ENCODE measurements at regions not wholly inside any gene's neighbourhood (a gene's known extent, or its start where the extent isn't known, plus 50 kb on each side); places are given as distances from the start of the nearest gene placed in this dataset.
"Not testable (repeated sequence)": the region's sequence is repeated elsewhere in the genome, so short reads cannot be mapped to it uniquely, and the experiment has no call there.

GRCh38 chr6:14521861-14522260 is 404.3 kb downstream of the CD83 start:
- intact Hi-C loops (cut with micrococcal nuclease); H3K4me3 ChIP-seq (ENCODE audit: low read length); H3K27me3 Mint-ChIP-seq; H3K9me3 ChIP-seq (ENCODE audit: control insufficient read depth in 2 of 3, low read length in 3 of 3); DNase-seq; H3K4me3 Mint-ChIP-seq; H3K36me3 ChIP-seq (ENCODE audit: control insufficient read depth in 2 of 3, insufficient read depth in 3 of 3, low read length in 3 of 3); H3K27me3 ChIP-seq (ENCODE audit: control insufficient read depth in 2 of 2, insufficient read depth in 2 of 2, low read length in 2 of 2); H3K4me1 Mint-ChIP-seq; ATAC-seq; H3K27ac Mint-ChIP-seq; H3K27ac ChIP-seq (ENCODE audit: low read depth, low read length); H3K36me3 Mint-ChIP-seq; H3K4me1 ChIP-seq (ENCODE audit: control insufficient read depth in 2 of 2, insufficient read depth in 2 of 2, low read length in 2 of 2): not testable (repeated sequence)
- H3K9me3 Mint-ChIP-seq: peaks cover 0 to 12% (median 2%) of the 10 kb centered on the region in 11 donors
- CTCF ChIA-PET: interaction anchor here (0.6 kb wide), 1 partner anchor 340 kb away, joined by 3 read pairs; no protein-coding TSS in a partner anchor
- POLR2A ChIA-PET: interaction anchor here (0.6 kb wide), 1 partner anchor 183 kb away, joined by 3 read pairs; no protein-coding TSS in a partner anchor

- H3K27me3 ChIP-seq (ENCODE audit: control insufficient read depth in 2 of 2, insufficient read depth in 2 of 2, low read length in 2 of 2): no peaks in the 10 kb centered on the region
- ChIA-PET CTCF (no interaction called here), POLR2A (no interaction called here)
- H3K4me3 ChIP-seq (ENCODE audit: low read length): no peak overlapping the region
- H3K4me3 Mint-ChIP-seq: no peak overlapping the region
- no peaks in the 10 kb centered on the region for H3K9me3 ChIP-seq (ENCODE audit: control insufficient read depth in 2 of 3, low read length in 3 of 3)
- intact Hi-C loops (cut with micrococcal nuclease): no loop called here
- H3K27ac ChIP-seq (ENCODE audit: low read depth, low read length): no peak overlapping the region
- H3K9me3 Mint-ChIP-seq: peaks cover 4 to 21% (median 10%) of the 10 kb centered on the region in 11 donors
- no peaks in the 10 kb centered on the region for H3K36me3 ChIP-seq (ENCODE audit: control insufficient read depth in 2 of 3, insufficient read depth in 3 of 3, low read length in 3 of 3)
- no peak overlapping the region for H3K27ac Mint-ChIP-seq
- no peaks in the 10 kb centered on the region for H3K4me1 Mint-ChIP-seq
- peaks cover 4 to 10% (median 8%) of the 10 kb centered on the region in 5 donors for H3K36me3 Mint-ChIP-seq
- ATAC-seq (no peak), DNase-seq (no peak)
- no peaks in the 10 kb centered on the region for H3K4me1 ChIP-seq (ENCODE audit: control insufficient read depth in 2 of 2, insufficient read depth in 2 of 2, low read length in 2 of 2)
- H3K27me3 Mint-ChIP-seq: peaks cover 0 to 6% (median 0%) of the 10 kb centered on the region in 5 donors
Observed at GRCh38 chr6:14524319-14524718, 406.7 kb downstream of the CD83 start.

DNA sequence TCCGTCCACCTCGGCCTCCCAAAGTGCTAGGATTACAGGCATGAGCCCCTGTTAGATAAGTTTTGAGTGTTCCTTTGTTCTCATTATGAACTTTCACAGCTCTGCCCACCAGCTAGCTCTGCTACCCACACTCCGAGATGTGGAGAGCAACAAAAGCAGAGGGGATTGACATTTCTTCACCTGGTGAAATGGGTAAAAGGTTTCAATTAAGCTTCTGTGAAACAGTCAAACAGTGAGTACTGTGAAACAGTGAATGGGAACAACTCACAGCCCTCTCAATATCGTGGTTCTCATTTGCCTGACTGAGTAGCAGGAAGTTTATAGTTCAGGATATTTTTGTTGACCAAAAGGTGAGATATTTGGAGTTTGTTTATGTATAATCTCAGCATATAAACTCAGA is 412.8 kb downstream of the CD83 start:
- no peaks in the 10 kb centered on the region for H3K4me1 ChIP-seq (ENCODE audit: control insufficient read depth in 2 of 2, insufficient read depth in 2 of 2, low read length in 2 of 2)
- Mint-ChIP-seq H3K27me3 (peaks cover 0 to 6% (median 2%) of the 10 kb centered on the region in 5 donors), H3K4me3 (no peak overlapping the region), H3K36me3 (peaks cover 4 to 10% (median 8%) of the 10 kb centered on the region in 5 donors), H3K4me1 (peaks cover 0 to 2% (median 0%) of the 10 kb centered on the region in 7 donors), H3K27ac (no peak overlapping the region), H3K9me3 (peaks cover 4 to 19% (median 10%) of the 10 kb centered on the region in 11 donors)
- no peak for DNase-seq
- ChIA-PET POLR2A (interaction anchor here (0.7 kb wide), 1 partner anchor 226 kb away, joined by 3 read pairs; no protein-coding TSS in a partner anchor), CTCF (no interaction called here)
- H3K27me3 ChIP-seq (ENCODE audit: control insufficient read depth in 2 of 2, insufficient read depth in 2 of 2, low read length in 2 of 2): no peaks in the 10 kb centered on the region
- H3K36me3 ChIP-seq (ENCODE audit: control insufficient read depth in 2 of 3, insufficient read depth in 3 of 3, low read length in 3 of 3): no peaks in the 10 kb centered on the region
- no peak for ATAC-seq
- no peak overlapping the region for H3K27ac ChIP-seq (ENCODE audit: low read depth, low read length)
- intact Hi-C loops (cut with micrococcal nuclease): no loop called here
- H3K4me3 ChIP-seq (ENCODE audit: low read length): no peak overlapping the region
- H3K9me3 ChIP-seq (ENCODE audit: control insufficient read depth in 2 of 3, low read length in 3 of 3): no peaks in the 10 kb centered on the region

DNA sequence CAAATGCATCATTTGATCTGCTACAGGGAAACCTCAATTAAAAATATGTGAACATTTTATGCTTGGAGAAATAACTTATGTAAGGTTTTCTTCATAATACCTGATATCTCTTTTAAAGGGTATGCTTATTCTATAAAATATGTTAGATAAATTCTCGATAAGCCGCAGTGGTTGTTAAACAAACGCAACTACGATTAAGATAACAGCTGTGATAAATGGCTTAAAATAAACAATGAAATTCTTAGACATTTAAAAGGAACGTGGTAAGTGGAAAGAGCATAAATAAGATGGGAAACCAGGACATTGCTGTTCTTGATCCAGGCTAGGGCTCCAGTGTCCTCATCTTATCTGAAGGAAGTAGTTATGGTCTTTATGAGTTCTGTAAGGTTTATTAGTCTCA is 415.9 kb downstream of the CD83 start:
- no peaks in the 10 kb centered on the region for H3K27me3 ChIP-seq (ENCODE audit: control insufficient read depth in 2 of 2, insufficient read depth in 2 of 2, low read length in 2 of 2)
- H3K4me1 ChIP-seq (ENCODE audit: control insufficient read depth in 2 of 2, insufficient read depth in 2 of 2, low read length in 2 of 2): no peaks in the 10 kb centered on the region
- H3K4me3 ChIP-seq (ENCODE audit: low read length): no peak overlapping the region
- H3K9me3 ChIP-seq (ENCODE audit: control insufficient read depth in 2 of 3, low read length in 3 of 3): no peaks in the 10 kb centered on the region
- DNase-seq: no peak
- no peak overlapping the region for H3K4me3 Mint-ChIP-seq
- H3K36me3 ChIP-seq (ENCODE audit: control insufficient read depth in 2 of 3, insufficient read depth in 3 of 3, low read length in 3 of 3): no peaks in the 10 kb centered on the region
- peaks cover 0 to 4% (median 0%) of the 10 kb centered on the region in 5 donors for H3K36me3 Mint-ChIP-seq
- POLR2A ChIA-PET: no interaction called here
- H3K9me3 Mint-ChIP-seq: peaks cover 0 to 3% (median 0%) of the 10 kb centered on the region in 11 donors
- ATAC-seq: no peak
- CTCF ChIA-PET: interaction anchor here (0.7 kb wide), 1 partner anchor 84 kb away, joined by 3 read pairs; no protein-coding TSS in a partner anchor
- no peak overlapping the region for H3K27ac ChIP-seq (ENCODE audit: low read depth, low read length)
- H3K27ac Mint-ChIP-seq: no peak overlapping the region
- peaks cover 0 to 2% (median 0%) of the 10 kb centered on the region in 7 donors for H3K4me1 Mint-ChIP-seq
- intact Hi-C loops (cut with micrococcal nuclease): loop anchor here in 1 of 2 donors (2.0 kb wide), 1 partner anchor 43 kb away; no protein-coding TSS in a partner anchor
- peaks cover 0 to 3% (median 0%) of the 10 kb centered on the region in 5 donors for H3K27me3 Mint-ChIP-seq

- Mint-ChIP-seq H3K27me3 (peaks cover 0 to 3% (median 0%) of the 10 kb centered on the region in 5 donors), H3K4me1 (peaks cover 2 to 12% (median 9%) of the 10 kb centered on the region in 7 donors), H3K36me3 (peaks cover 0 to 4% (median 0%) of the 10 kb centered on the region in 5 donors), H3K9me3 (peaks cover 0 to 5% (median 0%) of the 10 kb centered on the region in 11 donors), H3K27ac (no peak overlapping the region), H3K4me3 (no peak overlapping the region)
- H3K36me3 ChIP-seq (ENCODE audit: control insufficient read depth in 2 of 3, insufficient read depth in 3 of 3, low read length in 3 of 3): no peaks in the 10 kb centered on the region
- no peak for DNase-seq
- no peaks in the 10 kb centered on the region for H3K4me1 ChIP-seq (ENCODE audit: control insufficient read depth in 2 of 2, insufficient read depth in 2 of 2, low read length in 2 of 2)
- intact Hi-C loops (cut with micrococcal nuclease): no loop called here
- ChIA-PET CTCF (no interaction called here), POLR2A (no interaction called here)
- H3K27me3 ChIP-seq (ENCODE audit: control insufficient read depth in 2 of 2, insufficient read depth in 2 of 2, low read length in 2 of 2): no peaks in the 10 kb centered on the region
- no peak for ATAC-seq
- no peak overlapping the region for H3K4me3 ChIP-seq (ENCODE audit: low read length)
- no peaks in the 10 kb centered on the region for H3K9me3 ChIP-seq (ENCODE audit: control insufficient read depth in 2 of 3, low read length in 3 of 3)
- H3K27ac ChIP-seq (ENCODE audit: low read depth, low read length): no peak overlapping the region
Observed at GRCh38 chr6:14537030-14537429, 419.5 kb downstream of the CD83 start.

- Mint-ChIP-seq H3K4me1 (peaks cover 6 to 23% (median 20%) of the 10 kb centered on the region in 7 donors), H3K27ac (peak overlapping the region in 1 of 9 donors; percentile 17), H3K27me3 (no peaks in the 10 kb centered on the region), H3K9me3 (peaks cover 0 to 5% (median 0%) of the 10 kb centered on the region in 11 donors), H3K36me3 (peaks cover 0 to 4% (median 0%) of the 10 kb centered on the region in 5 donors), H3K4me3 (no peak overlapping the region)
- ChIA-PET CTCF (no interaction called here), POLR2A (no interaction called here)
- no peaks in the 10 kb centered on the region for H3K27me3 ChIP-seq (ENCODE audit: control insufficient read depth in 2 of 2, insufficient read depth in 2 of 2, low read length in 2 of 2)
- no peaks in the 10 kb centered on the region for H3K36me3 ChIP-seq (ENCODE audit: control insufficient read depth in 2 of 3, insufficient read depth in 3 of 3, low read length in 3 of 3)
- intact Hi-C loops (cut with micrococcal nuclease): no loop called here
- H3K9me3 ChIP-seq (ENCODE audit: control insufficient read depth in 2 of 3, low read length in 3 of 3): no peaks in the 10 kb centered on the region
- no peak overlapping the region for H3K27ac ChIP-seq (ENCODE audit: low read depth, low read length)
- no peaks in the 10 kb centered on the region for H3K4me1 ChIP-seq (ENCODE audit: control insufficient read depth in 2 of 2, insufficient read depth in 2 of 2, low read length in 2 of 2)
- ATAC-seq: no peak
- H3K4me3 ChIP-seq (ENCODE audit: low read length): no peak overlapping the region
- no peak for DNase-seq
Observed at GRCh38 chr6:14540276-14540675, 422.7 kb downstream of the CD83 start.

Measured in naive thymus-derived CD4-positive, alpha-beta T cell (primary cell).